CD4-positive, alpha-beta T cell treated with Interferon alpha-2 for 1 hour (primary cell): ENCODE measurements at regions not wholly inside any gene's neighbourhood (a gene's known extent, or its start where the extent isn't known, plus 50 kb on each side); places are given as distances from the start of the nearest gene placed in this dataset.

Experiments
- DNase-seq, 2 donors: peaks; one replicate each; pipeline ENCODE4 v3.0.0-alpha.2; 2020 to 2022

DNA sequence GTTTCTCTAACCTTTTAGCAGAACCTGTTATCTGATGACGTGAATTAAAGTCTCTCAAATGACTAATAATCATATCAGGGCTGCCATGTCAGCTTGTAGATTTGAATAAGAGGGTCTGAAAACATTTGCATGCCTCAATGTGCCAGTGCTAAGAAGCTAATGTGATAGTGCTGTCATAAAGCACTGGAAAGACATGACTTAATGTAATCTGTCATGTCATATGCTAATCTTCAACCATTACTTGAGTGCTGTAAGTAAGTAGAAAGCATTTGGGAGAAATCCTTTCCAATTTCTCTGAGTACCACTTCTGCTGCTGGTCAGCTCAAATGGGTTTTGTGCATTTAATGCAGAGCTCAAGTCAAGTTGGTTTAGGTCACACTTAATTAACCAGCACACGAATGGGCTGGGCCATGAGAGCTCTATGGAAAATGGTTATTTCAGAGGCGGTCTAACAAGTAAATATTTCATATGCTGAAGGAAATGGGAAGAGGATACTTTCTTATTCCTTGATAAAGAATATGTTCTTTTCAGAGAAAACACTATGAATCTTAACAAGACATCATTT is 609.2 kb downstream of the LMO4 start:
- DNase-seq, result no peak

DNA sequence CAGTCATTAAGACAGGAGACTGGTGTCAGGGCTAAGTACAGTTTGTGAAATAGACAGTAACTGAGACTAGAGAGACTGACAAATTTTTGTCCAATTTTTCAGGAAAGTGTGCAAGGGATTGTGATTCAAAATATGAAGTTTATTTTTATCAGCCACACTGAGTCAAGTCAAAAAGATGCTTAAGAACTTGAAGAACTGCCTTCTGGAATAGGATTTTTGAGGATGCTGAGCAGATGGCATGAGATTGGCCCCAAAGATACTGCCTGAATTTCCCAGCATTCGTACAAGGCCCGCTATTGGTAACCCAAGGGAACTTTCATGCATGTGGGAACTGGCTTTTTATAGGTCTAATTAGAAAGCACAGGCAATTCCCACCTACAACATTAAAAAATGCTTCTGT is 610.0 kb downstream of the LMO4 start:
- DNase-seq, result no peak

GRCh38 chr1:87939444-87939843 is 610.8 kb downstream of the LMO4 start:
- no peak for DNase-seq

- no peak for DNase-seq
These were observed 611.7 kb downstream of the LMO4 start for GRCh38 chr1:87940421-87940820.

DNA sequence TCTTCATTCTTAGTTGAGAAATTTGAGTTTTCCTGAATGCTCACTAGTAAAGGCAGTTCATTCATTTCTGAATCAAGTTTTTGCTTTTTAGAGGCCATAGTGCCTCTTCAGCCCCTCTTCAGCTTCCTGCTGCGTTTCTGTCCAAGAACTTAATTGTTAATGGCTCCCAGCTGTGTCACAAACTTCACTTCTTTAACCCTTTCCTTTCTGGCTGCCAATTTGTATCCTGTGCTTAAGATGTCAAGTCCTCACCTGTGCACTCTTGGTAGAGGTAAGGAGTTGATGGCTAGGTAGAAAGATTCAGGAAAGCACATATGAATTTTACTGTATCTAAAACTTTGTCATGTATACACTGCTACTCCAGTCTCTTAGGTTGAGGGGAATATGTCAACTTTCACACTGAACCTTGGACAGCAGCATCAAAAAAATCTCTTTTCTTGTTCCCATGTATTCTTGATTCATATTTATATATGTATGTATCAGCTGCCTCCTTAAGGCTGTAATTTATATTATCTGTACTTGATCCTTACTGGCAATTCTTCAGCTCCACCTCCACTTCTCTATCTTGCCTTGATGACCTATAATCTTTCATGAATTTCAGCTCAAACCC is 612.8 kb downstream of the LMO4 start:
- no peak for DNase-seq

DNA sequence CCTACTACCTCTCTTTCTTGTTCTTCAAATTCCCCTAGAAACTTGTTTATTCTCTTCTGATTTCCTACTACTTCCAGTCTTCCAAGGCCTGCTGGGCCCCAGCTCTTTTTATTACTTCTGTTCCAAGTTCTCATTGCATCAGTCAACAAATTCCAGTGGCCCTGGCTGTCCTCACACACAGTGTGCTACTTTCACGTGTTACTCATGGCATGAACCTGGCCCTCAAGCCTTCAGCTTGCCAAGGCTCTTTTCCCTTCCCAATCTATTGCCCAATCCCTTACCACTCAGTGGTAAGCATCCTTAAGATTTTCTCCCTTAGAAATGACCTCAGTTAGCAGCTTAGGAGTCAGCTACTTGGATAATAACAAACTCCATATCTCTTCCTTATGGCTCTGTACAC is 613.5 kb downstream of the LMO4 start:
- DNase-seq, result no peak

GRCh38 chr1:87949711-87950110 is 621.0 kb downstream of the LMO4 start:
- no peak for DNase-seq

DNA sequence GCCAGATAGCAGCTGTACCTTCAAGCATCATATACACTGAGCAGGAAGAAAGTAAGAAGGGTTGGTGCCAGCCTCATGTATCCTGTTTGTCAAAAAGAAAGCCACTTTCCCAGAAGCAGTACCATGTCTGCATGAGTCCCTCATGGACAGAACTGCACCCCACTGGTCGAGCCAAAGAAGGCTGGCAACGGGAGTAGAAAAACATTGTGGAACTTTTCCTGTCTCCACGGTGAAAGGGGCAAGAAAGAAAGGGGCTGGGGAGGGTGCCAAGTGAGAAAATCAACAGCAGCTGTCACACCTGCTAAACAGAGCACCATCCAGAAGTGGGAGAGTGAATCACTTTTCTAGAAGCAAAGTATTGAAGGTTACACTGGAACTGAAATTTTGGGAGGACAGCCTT is 621.7 kb downstream of the LMO4 start:
- no peak for DNase-seq

DNA sequence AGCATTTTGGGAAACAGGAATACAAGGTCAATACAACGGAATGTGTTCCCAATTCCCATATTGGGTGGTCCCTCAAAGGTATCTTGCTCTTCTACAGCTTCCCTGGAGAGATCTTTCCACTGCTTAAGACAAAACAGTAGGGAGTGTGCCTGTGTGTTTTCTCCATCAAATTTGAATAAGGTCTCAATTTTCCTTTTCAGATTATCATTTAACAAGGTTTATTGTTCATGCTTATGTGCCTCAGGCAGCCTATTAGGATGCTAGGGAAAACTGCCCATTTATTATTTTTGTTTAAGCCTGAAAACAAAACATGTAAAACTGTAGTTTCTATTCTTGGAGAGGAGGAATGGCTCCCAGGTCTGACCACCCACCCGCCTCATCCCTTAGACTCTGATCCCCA is 622.7 kb downstream of the LMO4 start:
- DNase-seq, result no peak

DNA sequence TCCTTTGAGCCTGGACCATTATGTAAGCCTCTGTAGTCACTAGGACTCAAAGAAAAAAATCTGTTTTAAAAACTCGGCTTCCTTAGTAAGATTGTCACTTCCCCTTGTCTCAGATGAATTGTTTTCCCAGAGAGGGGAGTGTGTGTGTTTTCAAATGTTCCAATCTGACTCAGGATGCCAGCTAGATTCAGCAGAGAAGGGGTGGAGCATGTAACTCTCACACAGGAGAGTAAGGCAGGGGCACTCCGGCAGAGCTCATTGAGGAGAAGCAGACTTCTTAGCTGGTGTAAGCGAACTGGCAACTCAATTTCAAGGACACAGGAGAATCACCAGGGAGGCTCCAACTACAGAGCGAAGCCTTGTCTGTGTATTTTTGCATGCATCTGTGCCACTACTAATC is 623.2 kb downstream of the LMO4 start:
- DNase-seq, result no peak

GRCh38 chr1:87953121-87953520 is 624.4 kb downstream of the LMO4 start:
- no peak for DNase-seq

DNA sequence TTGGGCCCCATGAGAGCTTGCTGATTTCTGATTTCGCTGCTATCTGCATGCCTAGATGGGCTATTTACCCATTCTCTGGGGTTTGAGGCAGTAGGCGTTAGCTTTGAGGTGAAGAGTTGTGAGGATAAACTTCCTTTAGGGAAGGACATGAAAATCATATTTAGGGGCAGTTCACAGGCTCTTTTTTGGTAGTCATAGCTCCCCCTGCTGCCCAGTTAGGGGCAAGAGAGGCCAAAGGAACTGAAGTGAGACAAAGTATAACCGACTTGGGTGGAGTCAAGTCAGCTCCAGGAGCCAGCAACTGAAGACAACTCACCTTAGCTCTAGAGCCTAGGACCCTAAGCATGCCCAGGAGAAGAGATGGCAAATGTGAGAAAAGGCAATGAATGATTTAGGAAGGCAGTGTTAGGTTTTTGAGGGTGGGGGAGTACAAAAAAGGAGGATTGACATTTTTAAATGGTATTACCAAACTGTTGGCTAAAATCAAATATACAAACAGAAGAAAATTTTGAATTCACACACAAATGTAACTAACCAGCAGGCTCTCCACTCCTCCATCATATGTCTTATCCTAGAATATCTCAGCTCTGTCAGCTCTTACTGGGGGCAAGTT is 625.2 kb downstream of the LMO4 start:
- peak; percentile 52 to 65 for DNase-seq

DNA sequence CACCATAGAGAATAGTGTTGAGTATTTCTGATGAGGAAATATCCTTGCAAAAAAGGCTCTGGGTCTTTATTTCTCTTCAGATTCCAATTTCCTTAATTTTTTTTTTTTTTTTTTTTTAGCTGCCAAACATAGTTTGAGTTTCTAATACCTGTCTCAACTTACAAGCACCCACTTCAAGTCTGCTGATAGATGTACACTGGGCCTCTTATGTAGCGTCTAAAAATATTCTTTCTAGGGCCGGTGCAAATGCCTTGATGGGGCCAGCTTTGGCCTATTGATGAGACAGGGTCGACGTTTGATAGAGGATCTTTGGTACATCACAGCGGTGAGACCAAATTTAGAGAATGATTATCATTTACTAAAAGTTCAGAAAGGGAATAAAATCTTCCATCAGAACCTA is 626.4 kb downstream of the LMO4 start:
- no peak for DNase-seq

DNA sequence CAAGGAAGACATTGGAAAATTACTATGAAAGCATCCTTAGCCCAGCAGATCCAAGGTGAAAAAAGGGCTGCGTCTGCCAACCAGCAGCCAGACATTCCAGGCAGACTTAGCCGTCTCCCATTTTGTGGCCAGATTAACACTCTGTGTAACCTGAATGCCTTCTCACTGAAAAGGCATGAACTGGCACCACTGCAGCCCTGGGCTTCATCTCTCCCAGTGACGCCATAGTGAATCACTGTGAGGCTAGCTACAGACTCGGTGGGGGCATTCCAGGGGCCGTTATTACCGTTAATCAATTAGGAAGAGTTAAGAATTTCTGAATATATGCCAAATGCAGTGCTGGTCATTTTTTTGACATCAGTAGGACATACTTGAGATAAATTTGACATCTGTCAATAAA is 627.4 kb downstream of the LMO4 start:
- no peak for DNase-seq

DNA sequence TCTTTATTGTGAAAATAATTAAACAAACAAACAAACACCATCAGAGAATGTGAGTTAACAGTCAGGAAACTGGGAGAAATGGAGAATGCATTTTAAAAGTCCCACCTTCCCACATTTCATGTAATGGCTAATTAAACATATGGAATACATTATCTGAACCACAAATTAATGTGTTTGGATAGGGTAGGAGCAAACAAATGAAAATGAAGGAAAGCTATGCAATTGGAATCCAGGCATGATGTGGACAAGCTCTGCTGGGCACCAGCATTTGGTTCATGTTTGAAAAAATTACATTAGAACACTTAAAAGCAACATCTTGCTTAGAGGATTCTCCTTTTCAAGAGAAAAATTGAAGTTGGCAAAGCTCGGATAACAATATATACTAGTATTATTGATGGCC is 628.1 kb downstream of the LMO4 start:
- no peak for DNase-seq

DNA sequence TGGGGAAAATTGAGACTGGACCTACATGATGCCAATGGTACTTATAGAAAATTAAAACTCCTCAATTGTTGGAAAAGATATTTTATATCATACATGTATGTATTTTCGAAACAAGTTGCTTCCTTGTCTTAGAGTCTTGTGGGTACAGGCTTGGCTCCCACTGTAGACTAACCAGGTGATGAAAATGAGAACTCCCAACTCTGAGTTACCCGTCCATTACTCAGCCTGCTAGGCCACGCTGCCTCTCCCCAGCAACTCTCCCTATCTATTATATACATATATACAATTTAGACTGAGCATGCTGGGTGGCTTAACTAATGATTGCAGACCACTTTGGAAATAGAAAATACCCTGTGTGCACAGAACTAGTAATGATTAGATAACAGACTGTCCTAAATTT is 628.7 kb downstream of the LMO4 start:
- DNase-seq, result no peak

- no peak for DNase-seq
These were observed 629.5 kb downstream of the LMO4 start for GRCh38 chr1:87958201-87958600.

GRCh38 chr1:87958716-87959115 is 630.0 kb downstream of the LMO4 start:
- no peak for DNase-seq

- no peak for DNase-seq
These were observed 630.6 kb downstream of the LMO4 start for GRCh38 chr1:87959236-87959635.

DNA sequence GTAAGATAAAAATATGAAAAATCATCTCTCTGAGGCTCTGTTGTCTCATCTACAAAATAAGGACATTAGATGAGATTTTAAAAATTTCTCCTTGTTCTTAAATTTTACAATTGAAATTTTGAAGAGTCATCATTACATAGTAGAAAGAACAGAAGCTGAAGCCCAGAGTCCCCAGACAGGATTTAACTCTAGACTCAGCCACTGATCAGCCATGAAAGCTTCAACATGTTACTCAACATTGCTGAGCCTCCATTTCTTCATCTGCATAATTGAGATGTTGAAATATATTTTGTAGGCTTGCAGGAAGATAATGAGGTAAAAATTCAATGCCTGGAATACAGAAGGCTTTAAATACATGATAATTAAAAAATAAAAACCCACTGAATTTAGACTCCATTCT is 633.3 kb downstream of the LMO4 start:
- no peak for DNase-seq

DNA sequence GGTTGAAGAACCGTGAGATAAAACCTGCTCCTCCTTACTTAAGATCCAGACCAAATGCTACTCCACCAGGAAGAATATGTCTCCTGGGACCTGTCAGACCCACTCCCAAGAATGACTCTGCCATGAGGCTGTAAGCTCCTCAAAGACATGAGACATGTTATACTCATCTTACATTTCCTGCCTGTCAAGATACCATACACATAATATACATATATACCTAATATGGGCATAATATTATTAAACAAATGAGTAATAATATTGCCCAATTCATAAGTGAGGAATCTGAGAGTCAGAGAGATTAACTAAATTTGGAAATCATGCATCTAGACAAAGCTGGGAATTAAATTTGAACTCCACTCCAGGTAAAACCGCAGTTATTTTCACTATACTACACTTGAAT is 634.9 kb downstream of the LMO4 start:
- DNase-seq, result no peak

DNA sequence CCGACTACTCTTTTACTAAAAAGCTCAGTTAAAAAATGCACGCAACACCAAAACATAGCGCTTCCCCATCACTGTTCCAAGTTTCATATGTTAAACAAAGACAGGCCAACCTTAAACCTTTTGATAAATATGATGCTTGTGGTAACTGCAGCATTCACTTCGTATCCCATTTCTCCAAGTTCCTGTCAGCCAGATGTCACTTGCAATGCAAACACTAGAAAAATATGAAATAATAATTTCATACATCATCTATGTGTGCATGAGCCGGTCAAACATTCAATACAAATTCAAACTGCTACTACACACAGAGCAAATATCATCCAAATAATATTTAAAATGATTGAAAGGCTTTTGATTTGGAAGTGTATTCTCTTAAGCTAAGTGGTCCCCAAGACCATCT is 636.5 kb downstream of the LMO4 start:
- no peak for DNase-seq

- DNase-seq, result no peak
These were observed 639.7 kb downstream of the LMO4 start for GRCh38 chr1:87968197-87968955.

GRCh38 chr1:87969040-87969439 is 640.4 kb downstream of the LMO4 start:
- no peak for DNase-seq
